NCI-H524 treated with DMSO at 0.1 percent for 48 hours (cell line): ENCODE measurements at regions not wholly inside any gene's neighbourhood (a gene's known extent, or its start where the extent isn't known, plus 50 kb on each side); places are given as distances from the start of the nearest gene placed in this dataset.

Experiments used
- DNase-seq: peaks from one replicate; lab custom pipeline; 2025; lab: John Stamatoyannopoulos, UW

DNA sequence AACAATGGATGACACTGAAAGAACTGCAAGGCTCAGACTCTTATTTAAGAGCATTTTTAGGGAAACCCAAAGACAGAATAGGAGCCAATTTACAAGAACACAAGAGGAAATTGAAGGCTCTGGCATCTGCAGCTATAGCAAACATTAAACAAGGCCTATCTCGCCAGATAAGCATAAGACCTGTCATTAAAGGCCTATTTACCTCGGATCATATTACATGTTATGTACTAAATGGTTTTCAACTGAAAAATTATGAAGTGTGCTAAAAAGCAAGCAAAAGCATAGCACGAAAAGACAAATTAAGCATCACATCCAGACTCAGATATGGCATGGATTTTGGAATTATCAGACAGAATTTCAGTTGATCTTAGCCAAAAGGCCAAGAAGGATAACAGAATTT, 617.1 kb downstream of the SQOR start:
- no peak for DNase-seq

DNA sequence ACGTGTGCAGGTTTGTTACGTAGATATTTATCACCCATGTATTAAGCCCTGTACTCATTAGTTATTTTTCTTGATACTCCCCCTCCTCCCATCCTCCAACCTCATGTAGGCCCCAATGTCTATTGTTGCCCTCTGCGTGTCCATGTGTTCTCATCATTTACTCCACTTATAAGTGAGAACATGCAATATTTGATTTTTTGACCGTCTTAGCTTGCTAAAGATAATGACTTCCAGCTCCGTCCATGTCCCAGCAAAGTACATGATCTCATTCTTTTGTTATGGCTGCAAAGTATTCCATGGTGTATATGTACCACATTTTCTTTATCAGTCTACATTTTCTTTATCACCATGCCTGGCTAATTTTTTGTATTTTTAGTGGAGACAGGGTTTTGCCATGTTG, 623.2 kb downstream of the SQOR start:
- no peak for DNase-seq

DNA sequence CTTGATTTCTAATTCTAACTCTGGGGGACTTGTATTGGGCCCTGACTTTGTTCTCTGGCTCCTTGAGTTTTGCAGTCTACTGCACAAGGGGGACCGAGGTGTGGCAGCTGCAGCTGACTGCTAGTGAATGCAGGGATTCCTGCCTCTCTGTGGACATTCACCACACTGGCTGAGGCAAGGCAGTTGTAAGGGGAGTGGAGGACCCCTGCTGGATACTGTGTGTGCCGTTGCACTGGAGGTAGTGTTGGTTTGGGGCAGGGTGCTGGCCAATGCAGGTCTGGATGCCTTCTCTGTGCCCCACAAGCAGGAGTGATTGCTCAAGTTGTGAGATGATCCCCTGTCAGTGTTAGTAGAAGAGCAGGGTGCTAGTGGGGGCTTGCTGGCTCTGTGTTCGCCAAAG, 626.1 kb downstream of the SQOR start:
- no peak for DNase-seq

GRCh38 chr15:46265664-46266347, 631.0 kb downstream of the SQOR start:
- no peak for DNase-seq

DNA sequence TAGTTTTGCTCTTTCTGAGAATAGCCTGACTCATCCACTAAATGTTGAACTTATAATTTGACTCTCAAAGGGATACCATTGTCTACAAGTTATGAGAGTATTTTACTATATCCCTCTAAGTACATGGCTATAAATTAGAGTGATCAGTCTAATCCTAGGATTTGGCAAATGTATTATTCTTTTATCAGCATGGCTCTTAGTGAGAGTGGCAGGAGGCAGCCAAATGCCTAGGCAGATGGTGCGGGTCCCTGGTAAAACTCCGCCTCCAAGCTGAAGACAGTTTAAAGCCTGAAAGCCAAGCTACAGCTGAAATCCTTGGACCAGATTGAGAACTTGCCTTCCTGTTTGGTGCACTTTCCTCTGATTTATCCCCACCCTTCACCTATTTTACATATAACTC, 631.8 kb downstream of the SQOR start:
- peak; percentile 98 for DNase-seq

DNA sequence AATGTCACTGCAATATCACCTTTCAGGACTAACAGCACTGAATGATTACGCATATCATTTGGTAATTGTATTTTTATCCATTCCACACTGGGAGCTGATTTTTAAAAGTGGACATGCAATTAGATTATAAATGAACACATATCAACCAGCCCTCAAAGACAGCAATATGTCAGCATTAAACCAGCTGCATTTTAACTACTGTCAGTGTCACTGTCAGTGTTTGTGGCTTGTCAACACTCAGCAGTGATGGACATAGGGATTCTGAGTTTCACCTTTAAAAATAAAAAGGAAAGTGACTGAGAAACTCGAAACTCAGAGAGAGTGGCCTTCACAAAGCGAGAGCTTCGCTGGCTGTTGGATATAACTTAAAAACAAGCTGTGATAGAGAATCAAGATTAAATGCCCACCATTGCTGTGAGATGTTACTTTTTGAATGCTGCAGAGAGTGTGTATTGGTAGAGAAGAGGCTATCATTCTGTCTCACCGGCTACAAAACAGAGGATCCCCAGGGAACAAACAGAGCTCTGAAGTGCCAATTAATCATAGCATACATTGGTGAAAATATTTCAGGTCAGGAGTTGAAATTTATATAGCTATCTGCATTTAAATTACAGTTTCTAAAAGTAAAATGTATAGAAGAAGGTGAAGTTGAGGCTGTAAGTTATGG, 635.8 kb downstream of the SQOR start:
- no peak for DNase-seq

DNA sequence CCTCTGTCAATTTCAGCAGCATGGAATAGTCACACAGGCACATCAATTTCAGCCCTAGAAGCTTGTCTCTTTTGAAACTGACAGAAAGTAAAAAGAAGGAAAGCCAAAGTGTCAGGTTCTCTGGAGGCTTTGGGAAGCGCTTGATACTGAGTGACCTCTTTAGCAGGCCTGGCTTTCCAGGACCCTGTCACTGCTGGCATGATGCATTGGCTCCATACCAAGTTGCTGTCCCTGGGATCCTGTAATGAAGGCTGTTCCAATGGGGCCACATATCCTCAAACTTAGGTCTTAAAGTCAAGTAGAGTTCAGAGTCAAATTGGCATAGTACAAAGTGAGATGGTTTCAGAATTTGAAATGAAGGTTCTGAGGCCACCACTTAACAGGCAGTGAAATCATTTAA, 640.9 kb downstream of the SQOR start:
- DNase-seq = no peak

- DNase-seq = no peak
Observed at GRCh38 chr15:46277451-46277850, 642.6 kb downstream of the SQOR start.

GRCh38 chr15:46278062-46278461, 643.2 kb downstream of the SQOR start:
- DNase-seq = peak; percentile 99

DNA sequence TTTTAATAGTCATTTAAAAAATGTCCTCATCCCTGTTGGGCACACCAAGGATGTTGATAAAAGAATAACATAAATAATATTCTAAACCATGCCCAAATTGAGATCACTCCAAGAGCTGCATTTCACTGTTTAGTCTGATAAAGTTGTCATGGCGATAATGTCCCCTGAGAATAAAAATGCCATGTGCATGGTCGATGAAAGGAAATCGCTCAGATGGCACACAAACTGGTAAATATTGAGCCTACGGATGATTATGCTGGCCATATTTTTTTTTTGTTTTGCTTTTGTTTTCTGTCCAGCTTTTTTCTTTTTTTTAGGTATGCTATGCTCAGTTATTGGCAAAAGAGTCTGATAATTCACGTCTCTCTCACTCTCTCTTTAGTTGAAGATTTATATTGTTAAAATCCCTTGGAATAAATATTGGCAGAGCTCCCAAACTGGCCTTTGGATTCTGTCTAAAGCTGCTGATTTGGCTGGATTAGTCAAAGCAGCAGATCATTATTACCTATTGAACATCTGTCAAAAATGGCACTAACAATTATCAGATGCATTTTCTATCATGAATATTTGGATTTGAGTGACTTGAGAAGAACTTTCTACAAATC, 643.8 kb downstream of the SQOR start:
- DNase-seq = peak; percentile 92

- peak; percentile 88 for DNase-seq
Observed at GRCh38 chr15:46280762-46281542, 646.1 kb downstream of the SQOR start.

- no peak for DNase-seq
Observed at GRCh38 chr15:46293550-46293949, 658.7 kb downstream of the SQOR start.

- DNase-seq = no peak
Observed at GRCh38 chr15:46296002-46296401, 661.2 kb downstream of the SQOR start.

- no peak for DNase-seq
Observed at GRCh38 chr15:46296797-46297196, 662.0 kb downstream of the SQOR start.

GRCh38 chr15:46297766-46298165, 662.9 kb downstream of the SQOR start:
- no peak for DNase-seq

- no peak for DNase-seq
Observed at GRCh38 chr15:46300716-46301115, 665.9 kb downstream of the SQOR start.

DNA sequence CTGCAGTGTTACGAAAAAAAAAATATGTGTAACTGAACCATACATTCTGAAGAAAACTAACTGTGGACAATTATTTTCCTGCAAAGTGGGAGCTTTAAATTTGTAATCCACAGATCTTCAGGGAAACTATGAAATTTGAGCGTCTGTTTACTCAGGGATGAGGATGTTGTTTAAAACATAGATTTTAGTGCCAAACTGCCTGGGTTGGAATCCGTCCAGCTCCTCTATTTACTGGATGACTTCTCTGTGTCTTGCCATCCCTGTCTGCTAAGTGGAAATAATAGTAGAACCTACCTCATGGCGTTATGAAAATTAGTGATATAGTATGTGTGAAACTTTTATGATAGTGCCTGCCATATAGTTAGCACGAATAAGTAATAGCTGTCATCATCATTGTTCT, 666.5 kb downstream of the SQOR start:
- DNase-seq = no peak

DNA sequence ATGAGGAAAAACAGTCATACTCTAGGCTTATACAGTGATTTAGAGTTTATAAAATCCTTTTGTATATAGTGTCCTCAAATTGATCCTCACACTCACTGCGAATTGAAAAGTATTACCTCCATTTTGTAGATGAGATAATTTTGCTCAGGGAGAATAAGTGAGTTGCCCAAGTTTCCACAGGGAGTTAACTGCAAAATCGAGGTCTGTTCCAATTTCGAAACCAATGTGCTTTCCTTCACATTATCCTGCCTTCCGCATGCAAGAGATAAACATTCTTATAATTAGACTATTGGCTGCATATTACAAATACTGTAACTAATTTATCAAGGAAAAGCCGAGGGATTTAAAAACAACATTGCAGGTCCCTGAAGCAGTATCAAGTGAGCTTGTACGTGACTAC, 667.0 kb downstream of the SQOR start:
- no peak for DNase-seq

GRCh38 chr15:46304321-46304720, 669.5 kb downstream of the SQOR start:
- no peak for DNase-seq

GRCh38 chr15:46307746-46308145, 672.9 kb downstream of the SQOR start:
- no peak for DNase-seq

DNA sequence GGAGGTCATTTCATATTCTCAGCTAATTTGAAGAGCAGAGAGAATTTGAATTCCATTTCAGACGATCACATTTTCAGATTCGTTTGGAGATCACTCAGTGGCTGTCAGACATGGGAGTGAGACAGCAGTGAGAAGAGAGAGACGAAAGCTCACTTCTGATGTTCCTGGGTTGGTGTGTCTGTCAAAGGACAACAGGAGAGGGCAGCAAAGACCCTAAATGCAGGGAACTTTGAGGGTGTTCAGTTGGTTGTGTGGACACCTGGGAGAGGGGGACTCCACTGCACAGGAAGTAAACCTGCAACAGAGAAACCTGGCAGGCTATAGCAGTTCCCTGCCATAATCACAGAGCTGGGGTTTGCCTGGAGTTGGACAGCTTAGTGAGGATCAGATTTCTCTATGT, 675.1 kb downstream of the SQOR start:
- peak; percentile 27 for DNase-seq

- peak; percentile 80 for DNase-seq
Observed at GRCh38 chr15:46312133-46312740, 677.4 kb downstream of the SQOR start.
